GM10248 (cell line): ENCODE measurements at regions not wholly inside any gene's neighbourhood (a gene's known extent, or its start where the extent isn't known, plus 50 kb on each side); places are given as distances from the start of the nearest gene placed in this dataset.

Experiments used
- CTCF ChIA-PET: fragments of 300-600 bp; sonication (Branson Sonifier 250); formaldehyde crosslinking; extraction: SDS; loops from one replicate; lab custom pipeline; 2021; ENCODE audit warnings: antibody characterized with exemption; lab: Yijun Ruan, JAX
- POLR2A ChIA-PET: fragments of 350-650 bp; sonication (Branson Sonifier 250); formaldehyde crosslinking; extraction: SDS; loops from one replicate; lab custom pipeline; 2020; ENCODE audit warnings: antibody characterized with exemption; lab: Yijun Ruan, JAX
- DNase-seq: peaks from one replicate; pipeline ENCODE4 v3.0.0; 2012; ENCODE audit errors: extremely low spot score
- TF ChIP-seq, protein P1 (sequence below): IDR thresholded peaks from 2 replicates; pipeline ENCODE4 v1.5.1; 2012; ENCODE audit warnings: mild to moderate bottlenecking, low read depth; ENCODE audit errors: extremely low read depth, missing control alignments, control extremely low read depth

DNA sequence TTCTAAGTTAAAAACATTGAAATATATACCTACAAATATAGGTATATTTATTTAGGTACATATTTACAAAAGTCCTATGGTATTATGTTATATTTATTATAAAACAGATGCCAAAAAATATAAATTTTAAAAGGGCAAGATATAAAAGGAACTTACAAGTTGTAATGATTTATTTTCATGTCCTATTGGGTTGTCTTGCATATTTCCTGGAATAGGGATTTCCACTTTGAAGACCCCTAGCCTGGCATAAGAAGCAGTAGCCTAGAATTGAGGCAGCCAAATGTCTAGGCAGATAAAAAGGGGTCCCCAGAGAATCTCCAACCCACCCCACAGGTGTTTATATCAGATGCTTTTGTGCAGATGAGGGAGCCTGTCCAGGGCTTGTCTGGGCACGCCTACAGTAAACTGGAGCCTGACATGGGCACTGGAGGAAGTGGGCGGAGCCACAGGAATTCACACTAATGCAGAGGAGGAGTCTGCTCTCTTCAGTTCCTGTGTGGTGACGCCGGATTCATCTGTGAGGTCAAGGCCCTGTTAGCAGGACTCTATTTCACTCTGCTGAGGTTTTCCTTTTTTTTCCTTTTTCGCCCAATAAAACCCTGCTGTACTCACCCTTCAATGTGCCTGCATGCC is 1088.9 kb upstream of the PIK3C3 start:
- TF ChIP-seq, protein P1, sequence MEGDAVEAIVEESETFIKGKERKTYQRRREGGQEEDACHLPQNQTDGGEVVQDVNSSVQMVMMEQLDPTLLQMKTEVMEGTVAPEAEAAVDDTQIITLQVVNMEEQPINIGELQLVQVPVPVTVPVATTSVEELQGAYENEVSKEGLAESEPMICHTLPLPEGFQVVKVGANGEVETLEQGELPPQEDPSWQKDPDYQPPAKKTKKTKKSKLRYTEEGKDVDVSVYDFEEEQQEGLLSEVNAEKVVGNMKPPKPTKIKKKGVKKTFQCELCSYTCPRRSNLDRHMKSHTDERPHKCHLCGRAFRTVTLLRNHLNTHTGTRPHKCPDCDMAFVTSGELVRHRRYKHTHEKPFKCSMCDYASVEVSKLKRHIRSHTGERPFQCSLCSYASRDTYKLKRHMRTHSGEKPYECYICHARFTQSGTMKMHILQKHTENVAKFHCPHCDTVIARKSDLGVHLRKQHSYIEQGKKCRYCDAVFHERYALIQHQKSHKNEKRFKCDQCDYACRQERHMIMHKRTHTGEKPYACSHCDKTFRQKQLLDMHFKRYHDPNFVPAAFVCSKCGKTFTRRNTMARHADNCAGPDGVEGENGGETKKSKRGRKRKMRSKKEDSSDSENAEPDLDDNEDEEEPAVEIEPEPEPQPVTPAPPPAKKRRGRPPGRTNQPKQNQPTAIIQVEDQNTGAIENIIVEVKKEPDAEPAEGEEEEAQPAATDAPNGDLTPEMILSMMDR: no peak
- ChIA-PET POLR2A (no interaction called here), CTCF (no interaction called here)
- DNase-seq: no peak

DNA sequence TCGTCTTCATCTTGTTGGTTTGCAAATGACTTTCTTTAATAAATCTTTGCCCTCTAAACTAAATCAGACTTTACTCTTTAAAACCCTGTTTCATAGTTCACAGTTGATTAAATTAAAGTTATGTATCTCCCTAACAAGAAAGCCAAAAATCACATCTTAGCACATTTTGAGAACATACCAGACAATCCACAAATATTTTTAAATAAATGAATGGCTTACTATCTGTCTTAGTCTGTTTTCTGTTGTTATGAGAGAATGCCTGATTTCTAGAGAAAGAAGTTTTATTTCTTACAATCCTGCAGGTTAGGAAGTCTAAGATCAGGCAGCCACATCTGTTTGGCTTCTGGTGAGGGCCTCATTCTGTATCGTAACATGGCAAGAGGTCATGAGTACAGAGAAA is 1090.2 kb upstream of the PIK3C3 start:
- ChIA-PET POLR2A (no interaction called here), CTCF (no interaction called here)
- TF ChIP-seq, protein P1: no peak
- no peak for DNase-seq

DNA sequence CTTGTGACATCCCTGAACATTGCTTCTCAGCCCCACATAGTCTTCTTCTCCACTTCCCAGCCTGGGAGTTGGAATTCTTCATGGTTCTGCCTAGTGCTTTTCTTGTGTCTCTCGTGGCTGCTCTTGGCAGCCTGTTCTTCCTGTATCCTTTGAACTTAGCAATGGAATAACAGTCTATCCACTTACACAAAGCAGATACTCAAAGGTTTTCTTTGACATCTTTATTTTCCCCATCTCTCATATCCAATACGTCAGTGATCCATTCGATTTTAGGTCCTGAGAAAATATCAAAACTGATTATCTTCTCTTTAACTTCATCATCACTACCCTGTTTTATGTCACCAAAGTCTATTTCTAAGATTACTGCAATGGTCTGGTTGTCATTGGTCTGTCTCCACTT is 1091.2 kb upstream of the PIK3C3 start:
- TF ChIP-seq, protein P1: no peak
- CTCF ChIA-PET: no interaction called here
- no peak for DNase-seq
- POLR2A ChIA-PET: no interaction called here

DNA sequence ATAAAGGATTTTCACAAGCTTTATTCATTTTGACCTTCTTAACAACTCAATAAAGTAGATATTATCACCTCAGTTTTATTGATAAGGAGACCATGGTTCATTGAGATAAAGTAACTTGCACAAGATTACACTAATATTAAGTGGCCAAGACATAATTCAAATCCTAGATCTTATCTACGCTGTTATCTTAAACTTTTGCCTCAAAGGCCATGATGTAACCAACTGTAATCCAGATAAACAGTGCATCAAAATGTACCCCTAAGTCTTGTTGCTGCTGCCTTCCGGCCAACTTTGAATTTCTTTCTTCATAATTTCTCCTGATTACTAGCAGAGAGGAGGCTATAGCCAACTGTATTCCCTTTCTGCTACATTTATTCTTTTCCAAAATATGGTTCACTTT is 1094.8 kb upstream of the PIK3C3 start:
- CTCF ChIA-PET: interaction anchor here (1.4 kb wide), 1 partner anchor 21 kb away, joined by 3 read pairs; no protein-coding TSS in a partner anchor
- DNase-seq: no peak
- POLR2A ChIA-PET: no interaction called here
- TF ChIP-seq, protein P1: no peak

DNA sequence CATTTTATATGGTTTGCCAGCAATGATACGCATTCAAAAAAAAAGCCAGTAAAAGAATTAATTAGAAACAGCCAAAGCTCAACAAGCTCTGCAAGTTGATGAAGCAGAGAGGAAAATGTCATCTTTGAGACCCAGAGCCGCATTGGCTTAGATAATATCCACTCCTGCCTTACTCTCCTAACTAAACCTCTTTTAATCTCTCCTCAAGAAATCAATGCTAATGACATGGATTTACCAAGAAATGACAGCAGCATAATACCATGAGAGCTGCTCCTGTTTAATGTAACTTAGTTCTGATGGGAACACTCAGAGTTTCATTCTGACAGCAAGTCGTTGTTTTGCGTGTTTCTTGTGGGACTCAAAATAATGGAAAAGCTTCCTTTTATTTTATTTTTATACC is 1099.4 kb upstream of the PIK3C3 start:
- ChIA-PET POLR2A (no interaction called here), CTCF (no interaction called here)
- no peak for DNase-seq
- TF ChIP-seq, protein P1: no peak

DNA sequence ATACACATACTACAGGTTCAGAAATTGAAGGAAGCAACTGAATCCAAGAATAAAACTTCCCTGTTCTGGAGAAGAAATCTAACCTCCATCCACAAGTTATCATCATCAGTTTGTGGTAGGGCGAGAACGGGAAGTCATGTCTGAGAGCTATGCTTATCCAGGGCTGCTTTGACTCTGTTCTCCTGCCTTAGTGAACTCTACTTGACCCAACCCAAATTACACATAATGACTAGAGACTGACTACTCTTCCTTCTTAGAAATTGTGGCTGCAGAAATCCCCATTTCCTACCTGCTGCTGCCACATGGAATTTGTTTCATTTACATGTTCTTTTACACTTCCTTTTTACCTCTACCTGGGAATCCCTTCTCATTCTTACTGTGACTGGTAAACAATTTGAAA is 1102.6 kb upstream of the PIK3C3 start:
- DNase-seq: no peak
- CTCF ChIA-PET: no interaction called here
- POLR2A ChIA-PET: no interaction called here

More for the DNA sequence above, 1102.6 kb upstream of the PIK3C3 start:
- TF ChIP-seq, protein P1: no peak
